B cell (primary cell): ENCODE measurements at regions not wholly inside any gene's neighbourhood (a gene's known extent, or its start where the extent isn't known, plus 50 kb on each side); places are given as distances from the start of the nearest gene placed in this dataset.

Source experiments
- ATAC-seq: fragments of 200-7000 bp; cut with Tn5 transposase; one replicate; pipeline ENCODE4 v1.10.0; 2021; ENCODE audit warnings: low read depth, mild to moderate bottlenecking, moderate number of reproducible peaks, moderate library complexity
- CTCF ChIA-PET: fragments of 350-600 bp; sonication (Branson Sonifier 250); formaldehyde crosslinking; loops from one replicate; lab custom pipeline; 2021; ENCODE audit warnings: antibody characterized with exemption, inconsistent platforms; lab: Charles Lee
- POLR2A ChIA-PET: fragments of 350-600 bp; sonication (Branson Sonifier 250); formaldehyde crosslinking; loops from one replicate; lab custom pipeline; 2021; ENCODE audit warnings: antibody characterized with exemption; lab: Charles Lee
- DNase-seq: peaks from one replicate; pipeline ENCODE4 v3.0.0; 2013
- H2AFZ ChIP-seq: 2 replicates; pipeline ENCODE4 v1.6.1; 2012; ENCODE audit warnings: mild to moderate bottlenecking, low read depth, low read length; ENCODE audit not compliant: insufficient read depth, poor library complexity, severe bottlenecking
- H3K27ac ChIP-seq, 2 donors: 1 replicate in 1 of 2; 2 replicates in 1 of 2; pipeline ENCODE4 v1.5.1; 2012 to 2013; ENCODE audit warnings: low read length in 2 of 2, mild to moderate bottlenecking in 2 of 2, moderate library complexity in 1 of 2
- H3K27me3 ChIP-seq, 4 experiments: fragments of 200-600 bp in 1 of 4; sonication (generic) in 1 of 4; replicated peaks in 1 of 4; 1 replicate in 2 of 4; 2 replicates in 2 of 4; pipeline versions ENCODE4 v1.6.1 to v1.7.0; 2013 to 2016; ENCODE audit warnings: low read length in 3 of 4, mild to moderate bottlenecking in 2 of 4, mixed read lengths in 1 of 4, moderate library complexity in 1 of 4; ENCODE audit not compliant: insufficient read depth in 4 of 4, control insufficient read depth in 3 of 4; ENCODE audit errors: control extremely low read depth in 1 of 4
- H3K36me3 ChIP-seq, 2 experiments: replicated peaks in 1 of 2; 1 replicate in 1 of 2; 2 replicates in 1 of 2; pipeline versions ENCODE4 v1.6.1 to v1.7.1; 2013; ENCODE audit warnings: low read length in 1 of 2; ENCODE audit not compliant: insufficient read depth in 2 of 2, control insufficient read depth in 1 of 2; ENCODE audit errors: control extremely low read depth in 1 of 2, extremely low read depth in 1 of 2
- H3K4me1 ChIP-seq, 2 donors: fragments of 200-600 bp in 1 of 2; sonication (generic) in 1 of 2; 1 replicate in 1 of 2; 2 replicates in 1 of 2; pipeline versions ENCODE4 v1.5.1 to v1.6.1; 2013 to 2017; ENCODE audit warnings: low read length in 2 of 2; ENCODE audit not compliant: control insufficient read depth in 2 of 2, insufficient read depth in 2 of 2
- H3K4me2 ChIP-seq: replicated peaks from 2 replicates; pipeline ENCODE3; 2012; ENCODE audit warnings: mild to moderate bottlenecking, low read depth, low read length; ENCODE audit not compliant: poor library complexity, severe bottlenecking
- H3K4me3 ChIP-seq, 5 experiments: fragments of 200-600 bp in 1 of 5; sonication (generic) in 1 of 5; 1 replicate in 3 of 5; 2 replicates in 2 of 5; pipeline versions ENCODE4 v1.5.1 to v1.7.0; 2011 to 2016; ENCODE audit warnings: low read length in 4 of 5, mild to moderate bottlenecking in 4 of 5, low read depth in 2 of 5, control low read depth in 1 of 5, moderate library complexity in 1 of 5; ENCODE audit not compliant: insufficient read depth in 1 of 5; ENCODE audit errors: control extremely low read depth in 1 of 5, extremely low read depth in 1 of 5
- H3K79me2 ChIP-seq: fragments of 200-600 bp; sonication (generic); one replicate; pipeline ENCODE4 v1.6.0; 2016; ENCODE audit warnings: low read length; ENCODE audit not compliant: control insufficient read depth, insufficient read depth
- H3K9ac ChIP-seq: fragments of 200-600 bp; sonication (generic); 2 replicates; pipeline ENCODE4 v1.6.1; 2017; ENCODE audit warnings: mild to moderate bottlenecking, low read length, moderate library complexity
- H3K9me3 ChIP-seq, 3 donors: one replicate each; pipeline versions ENCODE4 v1.6.1 to v1.7.1; 2013; ENCODE audit warnings: low read length in 2 of 3; ENCODE audit not compliant: control insufficient read depth in 2 of 3, insufficient read depth in 1 of 3; ENCODE audit errors: control extremely low read depth in 1 of 3
- H4K20me1 ChIP-seq: 2 replicates; pipeline ENCODE4 v1.6.0; 2012; ENCODE audit warnings: mild to moderate bottlenecking, low read length; ENCODE audit not compliant: insufficient read depth, control insufficient read depth, poor library complexity, severe bottlenecking
- H3K27ac Mint-ChIP-seq: one replicate; pipeline ENCODE4 v1.8.0; 2021; ENCODE audit warnings: mixed read lengths
- H3K27me3 Mint-ChIP-seq: one replicate; pipeline ENCODE4 v1.8.0; 2021; ENCODE audit warnings: mixed read lengths
- H3K4me1 Mint-ChIP-seq: one replicate; pipeline ENCODE4 v1.8.0; 2021; ENCODE audit warnings: mixed read lengths
- H3K4me3 Mint-ChIP-seq: one replicate; pipeline ENCODE4 v1.8.0; 2021; ENCODE audit warnings: mixed read lengths
- H3K9me3 Mint-ChIP-seq: one replicate; pipeline ENCODE4 v1.8.0; 2022; ENCODE audit warnings: mixed read lengths; ENCODE audit not compliant: insufficient read depth
- CTCF ChIP-seq: fragments of 200-600 bp; IDR thresholded peaks from one replicate; pipeline ENCODE4 v1.8.0; 2022; ENCODE audit warnings: antibody characterized with exemption, mild to moderate bottlenecking
- EZH2 ChIP-seq: IDR thresholded peaks from 2 replicates; pipeline ENCODE4 v1.6.1; 2012; ENCODE audit warnings: borderline replicate concordance, low read depth, mild to moderate bottlenecking, moderate library complexity, low read length; ENCODE audit not compliant: insufficient read depth, poor library complexity, severe bottlenecking
- intact Hi-C: fragments of 100-400 bp; cut with micrococcal nuclease; formaldehyde crosslinking; loops from one replicate; pipeline ENCODE4 v1.10.0; 2022

DNA sequence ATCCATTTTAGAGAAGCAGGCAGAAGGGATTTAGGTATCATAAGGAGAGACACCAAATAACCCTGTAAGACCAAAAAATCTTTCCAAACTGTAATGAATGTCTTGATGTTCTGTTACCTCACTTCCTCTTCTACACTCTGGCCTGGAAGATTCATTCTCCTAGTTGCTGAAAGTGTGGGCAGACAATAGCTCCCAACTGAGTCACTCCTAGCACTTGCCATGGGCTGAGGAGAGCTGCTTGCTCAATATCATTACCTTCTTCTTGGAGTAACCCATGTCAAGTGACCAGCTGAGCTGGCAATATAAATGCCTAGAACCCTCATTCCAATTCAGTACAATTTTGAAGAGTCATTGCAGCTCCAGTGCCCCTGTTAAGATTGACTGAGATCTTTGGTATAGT lies 1985.5 kb upstream of the CDH6 start:
- TF ChIP-seq CTCF (no peak), EZH2 (no peak)
- H4K20me1 ChIP-seq, result no peaks in the 10 kb centered on the region
- intact Hi-C loops, result no loop called here
- Mint-ChIP-seq H3K27me3 (no peaks in the 10 kb centered on the region), H3K27ac (no peak overlapping the region), H3K9me3 (peaks cover 6% of the 10 kb centered on the region), H3K4me3 (no peak overlapping the region), H3K4me1 (no peaks in the 10 kb centered on the region)
- no peak overlapping the region for H2AFZ ChIP-seq
- DNase-seq, result no peak
- no peak overlapping the region for H3K4me2 ChIP-seq
- ChIA-PET POLR2A (no interaction called here), CTCF (no interaction called here)
- H3K27me3 ChIP-seq, result no peaks in the 10 kb centered on the region
- no peak overlapping the region for H3K4me3 ChIP-seq
- no peaks in the 10 kb centered on the region for H3K36me3 ChIP-seq
- H3K9me3 ChIP-seq, result no peaks in the 10 kb centered on the region
- H3K79me2 ChIP-seq, result no peaks in the 10 kb centered on the region
- no peak overlapping the region for H3K27ac ChIP-seq
- H3K4me1 ChIP-seq, result no peaks in the 10 kb centered on the region
- no peak for ATAC-seq
- no peak overlapping the region for H3K9ac ChIP-seq

- Histone ChIP-seq H3K4me2 (no peak overlapping the region), H2AFZ (no peak overlapping the region), H3K27me3 (no peaks in the 10 kb centered on the region), H3K4me1 (no peaks in the 10 kb centered on the region), H3K9me3 (no peaks in the 10 kb centered on the region), H4K20me1 (no peaks in the 10 kb centered on the region), H3K27ac (no peak overlapping the region), H3K79me2 (no peaks in the 10 kb centered on the region), H3K4me3 (no peak overlapping the region), H3K36me3 (no peaks in the 10 kb centered on the region), H3K9ac (no peak overlapping the region)
- Mint-ChIP-seq H3K4me1 (no peaks in the 10 kb centered on the region), H3K27me3 (no peaks in the 10 kb centered on the region), H3K27ac (no peak overlapping the region), H3K4me3 (no peak overlapping the region), H3K9me3 (no peaks in the 10 kb centered on the region)
- TF ChIP-seq CTCF, result no peak
- TF ChIP-seq EZH2, result no peak
- intact Hi-C loops, result no loop called here
- DNase-seq (no peak), ATAC-seq (no peak)
- POLR2A ChIA-PET, result no interaction called here
- CTCF ChIA-PET, result no interaction called here
Measured at GRCh38 chr5:29203049-29203448, 1990.4 kb upstream of the CDH6 start.
